Renal pelvis (tissue), 1 donor: ENCODE measurements at regions not wholly inside any gene's neighbourhood (a gene's known extent, or its start where the extent isn't known, plus 50 kb on each side); places are given as distances from the start of the nearest gene placed in this dataset.

Experiments used
- DNase-seq: peaks from one replicate; pipeline ENCODE4 v3.0.0-alpha.2; 2013

DNA sequence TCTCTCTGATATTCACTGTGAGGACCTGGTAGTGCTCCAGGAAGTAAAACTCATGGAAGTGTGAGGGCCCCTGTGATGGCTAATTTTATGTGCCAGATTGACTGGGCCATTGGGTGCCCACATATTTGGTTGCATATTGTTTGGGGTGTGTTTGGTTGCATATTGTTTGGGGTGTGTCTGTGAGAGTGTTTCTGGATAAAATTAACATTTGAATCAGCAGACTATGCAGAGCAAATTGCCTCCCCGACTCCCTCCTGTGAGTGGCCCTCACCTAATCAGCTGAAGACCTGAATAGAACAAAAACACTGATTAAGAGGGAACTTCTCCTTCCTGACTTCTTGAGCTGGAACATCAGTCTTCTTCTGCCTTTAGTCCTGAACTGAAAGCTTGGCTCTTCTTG lies 173.3 kb upstream of the LINC00305 start:
- DNase-seq, result no peak

DNA sequence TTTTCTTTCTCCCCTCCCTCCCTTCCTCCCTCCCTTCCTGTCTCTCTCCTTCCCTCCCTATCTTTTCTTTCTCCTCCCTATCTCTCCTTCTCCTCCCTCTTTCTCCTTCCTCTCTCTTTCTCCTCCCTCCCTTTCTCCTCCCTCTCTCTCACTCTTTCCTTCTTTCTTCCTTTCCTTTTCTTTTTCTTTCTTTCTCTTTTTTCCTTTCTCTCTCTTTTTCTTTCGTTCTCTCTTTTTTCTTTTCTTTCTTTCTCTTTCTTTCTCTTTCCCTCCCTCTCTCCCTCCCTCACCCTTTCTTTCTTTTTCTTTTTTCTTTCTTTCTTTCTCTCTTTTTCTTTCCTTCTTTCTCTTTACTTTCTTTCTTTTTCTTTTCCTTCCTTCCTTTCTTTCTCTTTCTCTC lies 169.7 kb upstream of the LINC00305 start:
- no peak for DNase-seq

DNA sequence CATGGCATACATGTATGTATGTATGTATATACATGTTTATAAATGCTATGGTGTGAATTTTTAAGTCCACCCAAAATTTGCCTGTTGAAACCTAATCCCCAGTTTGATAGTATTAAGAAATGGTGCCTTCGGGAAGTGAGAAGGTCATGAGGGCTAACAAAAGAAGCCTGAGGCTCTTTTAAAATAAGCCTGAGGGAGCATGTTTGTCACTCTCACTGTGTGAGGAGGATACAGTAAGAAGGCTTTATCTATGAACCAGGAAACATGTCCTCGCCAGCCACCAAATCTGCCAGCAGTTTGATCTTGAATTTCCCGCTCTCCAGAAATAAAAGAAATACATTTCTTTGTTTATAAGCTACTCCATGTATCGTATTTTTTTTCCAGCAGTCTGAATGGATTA lies 163.0 kb upstream of the LINC00305 start:
- no peak for DNase-seq

DNA sequence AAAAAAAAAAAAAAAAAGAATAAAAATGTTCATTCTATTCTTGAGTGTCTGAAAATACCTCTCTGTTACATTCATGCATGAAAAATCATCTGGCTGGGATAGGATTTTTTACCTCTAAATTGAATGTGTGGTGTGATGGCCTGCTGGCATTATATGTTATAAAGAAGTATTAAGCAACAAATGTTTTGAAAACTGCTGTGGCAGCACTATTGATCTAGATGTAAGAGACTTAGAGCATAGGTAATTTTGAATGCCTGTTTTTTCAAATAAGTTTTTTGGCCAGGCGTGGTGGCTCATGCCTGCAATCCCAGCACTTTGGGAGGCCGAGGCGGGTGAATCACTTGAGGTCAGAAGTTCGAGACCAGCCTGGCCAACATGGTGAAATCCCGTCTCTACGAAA lies 147.0 kb upstream of the LINC00305 start:
- DNase-seq, result no peak

DNA sequence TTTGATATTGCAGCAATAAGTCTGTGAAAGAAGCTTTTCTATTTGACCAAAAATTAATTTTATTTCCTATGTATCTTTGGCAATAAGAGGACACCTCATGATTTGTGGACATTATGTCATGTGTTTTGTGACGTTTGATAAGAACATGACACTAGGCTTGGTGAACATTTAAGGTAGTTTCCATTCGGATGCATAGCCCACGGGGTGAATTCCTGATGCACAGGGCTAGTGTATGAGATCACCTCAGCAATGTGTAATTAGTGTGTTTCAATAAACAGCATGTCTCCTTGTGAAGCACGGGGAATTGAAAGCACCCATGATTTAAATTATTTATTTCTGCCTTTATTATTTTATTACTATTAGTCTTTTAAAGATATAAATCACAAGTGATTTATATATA lies 146.1 kb upstream of the LINC00305 start:
- no peak for DNase-seq

DNA sequence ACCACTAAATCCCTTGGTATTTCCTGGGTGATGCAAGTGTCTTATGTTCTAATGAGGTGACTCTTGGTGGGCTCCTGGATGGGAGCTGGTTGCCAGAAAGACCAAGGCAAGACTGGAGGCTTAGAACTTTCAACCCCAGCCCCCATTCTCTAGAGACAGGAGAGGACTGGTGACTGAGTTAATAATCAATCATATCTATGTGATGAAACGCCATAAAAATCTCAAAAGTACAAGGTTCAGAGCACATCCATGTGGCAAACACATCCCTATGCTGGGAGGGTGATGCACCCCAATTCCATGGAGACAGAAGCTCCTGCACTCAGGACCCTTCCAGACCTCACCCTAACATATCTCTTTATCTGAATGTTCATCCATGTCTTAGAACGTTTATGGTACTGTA lies 139.5 kb upstream of the LINC00305 start:
- DNase-seq, result no peak

DNA sequence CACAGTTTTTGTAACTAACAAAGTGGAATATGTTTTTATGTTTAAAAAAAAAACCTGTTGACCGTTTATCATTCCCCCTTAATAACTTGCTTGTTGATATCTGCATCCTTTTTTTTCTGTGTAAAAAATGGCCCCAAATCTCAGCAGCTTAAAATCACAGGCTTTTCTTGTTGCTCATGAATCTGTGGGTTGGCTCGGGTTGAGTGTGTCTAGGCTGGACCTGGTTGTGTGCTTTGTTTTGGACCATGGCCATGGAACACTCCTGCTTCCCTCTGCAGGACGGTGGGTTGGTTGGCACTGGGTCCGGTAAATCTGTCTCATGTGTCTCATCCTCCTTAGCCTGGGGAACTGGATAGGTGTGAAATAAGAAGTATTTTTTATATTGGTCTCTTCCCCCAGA lies 139.0 kb upstream of the LINC00305 start:
- no peak for DNase-seq

DNA sequence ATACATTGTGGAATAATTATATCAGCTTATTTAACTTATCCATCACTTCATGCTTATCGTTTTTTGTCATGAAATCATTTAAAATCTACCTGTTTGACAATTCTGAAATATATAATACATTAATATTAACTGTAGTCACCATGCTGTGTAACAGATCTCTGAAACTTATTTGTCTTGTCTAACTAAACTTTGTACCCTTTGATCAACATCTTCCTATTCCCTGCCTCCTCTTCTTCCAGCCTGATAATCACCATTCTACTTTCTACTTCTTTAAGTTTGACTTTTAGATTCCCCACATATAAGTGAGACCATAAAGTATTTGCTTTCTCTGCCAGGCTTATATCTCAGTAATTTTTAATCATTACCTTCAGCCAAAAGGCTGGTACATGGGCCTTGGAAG lies 134.2 kb upstream of the LINC00305 start:
- no peak for DNase-seq

DNA sequence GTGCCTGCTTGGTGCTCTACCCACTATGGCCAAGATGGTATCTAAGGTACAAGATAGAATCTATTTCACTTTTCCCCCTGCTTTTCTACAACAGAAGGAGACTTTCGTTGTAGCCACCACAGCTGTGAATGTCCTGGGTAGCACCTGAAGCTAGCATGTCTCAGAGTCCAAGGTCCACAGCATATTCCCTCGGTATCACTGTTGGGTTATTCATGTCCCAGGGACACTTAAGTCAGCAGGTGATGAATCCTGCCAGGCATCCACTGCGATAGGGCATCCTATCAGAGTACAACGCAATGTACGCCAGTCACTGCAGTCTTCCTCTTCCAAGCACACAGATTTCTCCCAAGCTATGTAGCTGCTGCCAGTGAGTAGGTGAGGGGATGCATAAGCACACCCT lies 129.1 kb upstream of the LINC00305 start:
- DNase-seq, result no peak

DNA sequence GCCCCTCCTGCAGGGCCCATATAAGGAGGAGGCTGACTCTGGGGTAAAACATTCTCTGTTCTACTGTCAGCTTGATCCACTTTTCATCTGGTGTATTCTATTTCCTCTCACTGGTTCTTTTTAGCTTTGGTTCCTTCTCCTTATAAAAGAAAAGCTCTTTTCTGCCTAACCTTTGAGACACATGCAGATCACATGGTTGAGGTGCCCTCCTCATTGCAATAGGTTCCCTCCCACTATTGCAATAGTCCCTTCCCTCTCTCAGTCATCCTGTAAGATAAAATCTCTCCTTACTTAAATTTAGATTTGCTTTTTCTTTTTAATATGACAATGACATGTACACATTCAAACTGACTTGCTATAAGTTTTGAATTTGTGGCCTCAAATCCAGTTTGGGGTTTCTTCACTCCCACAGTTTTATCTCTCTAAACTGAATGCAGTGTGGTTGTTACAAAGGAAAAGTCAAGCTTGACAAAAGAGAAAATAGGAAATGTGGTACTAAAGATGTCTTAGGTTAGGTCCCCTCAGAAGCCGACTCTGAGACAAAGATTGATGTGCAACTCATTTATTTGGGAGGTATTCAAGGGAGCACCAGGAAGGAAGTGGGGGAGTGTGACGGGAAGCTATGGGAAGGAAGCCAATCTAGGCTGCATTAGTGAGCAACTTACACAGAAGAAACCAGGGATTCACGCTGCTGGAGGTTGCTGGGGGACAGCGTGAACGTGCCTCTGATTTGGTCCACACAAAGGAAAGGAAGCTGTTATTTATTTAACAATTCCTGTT lies 127.6 kb upstream of the LINC00305 start:
- peak; percentile 58 for DNase-seq

DNA sequence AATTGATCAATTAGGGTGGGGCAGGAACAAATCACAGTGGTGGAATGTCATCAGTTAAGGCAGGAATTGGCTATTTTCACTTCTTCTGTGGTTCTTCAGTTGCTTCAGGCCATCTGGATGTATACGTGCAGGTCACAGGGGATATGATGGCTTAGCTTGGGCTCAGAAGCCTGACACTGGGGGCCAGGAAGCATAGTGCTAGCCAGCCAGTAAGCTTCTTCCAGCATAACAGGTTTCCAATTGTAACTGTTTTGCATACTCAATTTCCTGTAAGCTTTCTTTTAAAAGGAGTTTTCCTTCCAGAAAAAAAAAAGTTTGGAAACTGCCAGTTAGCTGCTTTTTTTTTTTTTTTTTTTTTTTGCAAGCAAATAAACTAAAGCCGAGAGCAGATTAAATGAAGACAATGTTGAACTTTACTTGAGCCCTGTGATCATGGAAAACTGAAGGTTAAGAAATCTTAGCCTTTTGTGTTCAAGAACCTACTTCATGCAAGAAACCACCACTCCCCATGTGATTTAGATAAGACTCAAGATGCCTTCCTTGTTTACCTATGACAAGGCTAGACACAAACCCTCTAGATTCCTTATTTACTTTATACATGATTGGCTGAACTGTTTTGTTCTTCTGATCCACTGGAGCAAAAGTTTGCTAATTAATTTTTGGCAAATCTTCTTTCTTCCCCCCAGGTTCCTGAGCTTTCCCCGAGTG lies 126.9 kb upstream of the LINC00305 start:
- no peak for DNase-seq

DNA sequence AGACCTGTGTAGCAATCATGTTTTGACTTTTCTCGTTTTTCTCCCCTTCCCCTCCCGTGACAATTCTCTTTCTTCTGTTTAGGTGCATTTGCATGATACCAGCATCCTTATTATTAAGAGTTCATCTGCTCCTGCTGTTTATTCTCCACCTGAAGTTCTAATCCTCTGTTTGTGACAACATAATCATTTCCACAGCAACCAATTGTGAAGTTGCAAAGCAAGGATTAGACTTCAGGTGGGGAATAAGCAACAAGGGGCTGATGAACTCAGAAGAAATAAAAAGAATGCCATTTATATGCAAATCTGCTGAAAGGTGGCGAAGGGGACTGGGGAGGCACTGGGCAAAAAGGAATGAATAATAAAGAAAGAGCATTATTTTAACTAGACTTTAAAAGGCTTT lies 124.8 kb upstream of the LINC00305 start:
- no peak for DNase-seq

DNA sequence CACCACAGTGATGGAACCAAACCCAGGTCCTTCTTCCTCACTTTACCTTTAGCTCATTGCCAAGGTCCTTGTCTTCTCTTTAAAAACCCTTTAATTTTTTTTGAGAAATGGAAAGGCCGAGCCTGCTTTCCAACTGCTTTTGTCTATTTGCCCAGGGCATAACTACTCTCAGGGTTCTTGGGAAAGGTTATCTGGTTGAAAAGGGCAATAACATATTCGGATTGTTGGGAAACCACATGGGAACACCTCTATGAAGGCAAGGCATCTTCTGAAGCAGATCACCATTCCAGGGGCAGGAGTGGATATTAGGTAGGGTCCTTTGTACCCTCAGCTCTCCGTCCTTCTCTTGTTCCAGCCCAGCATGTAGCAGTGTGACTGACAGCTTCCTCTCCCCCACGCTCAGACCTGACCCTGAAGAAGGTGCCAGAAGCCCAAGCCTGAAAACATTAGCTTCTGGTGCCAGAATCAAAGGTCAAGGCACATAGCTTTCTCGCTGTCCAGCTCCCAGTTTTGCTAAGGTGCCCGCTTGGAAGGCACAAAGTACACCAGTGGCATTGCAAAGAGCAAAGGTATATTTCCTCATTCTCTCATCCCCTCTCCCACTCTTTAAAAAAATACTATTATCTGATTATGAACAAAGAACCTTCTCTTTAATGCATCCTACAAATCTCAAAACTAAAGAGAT lies 123.2 kb upstream of the LINC00305 start:
- DNase-seq, result no peak

DNA sequence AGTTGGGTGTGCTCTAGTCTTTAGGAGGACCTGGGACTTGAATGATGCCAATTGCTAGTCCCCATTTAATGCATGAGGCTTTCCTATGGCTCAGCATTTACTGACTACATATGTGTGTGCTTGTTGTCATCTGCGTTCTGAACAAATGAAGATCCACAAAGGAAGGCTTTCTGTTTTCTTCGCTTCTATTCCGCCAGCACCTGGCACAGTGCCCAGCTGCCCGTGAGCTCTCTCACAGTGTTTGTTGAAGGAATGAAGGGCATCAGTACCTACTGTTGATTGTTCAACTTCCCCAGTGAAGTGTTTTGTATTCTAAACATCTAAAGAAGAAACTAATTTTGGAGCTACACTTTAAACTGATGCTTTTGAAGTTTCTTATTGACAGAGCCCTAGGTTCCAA lies 122.4 kb upstream of the LINC00305 start:
- no peak for DNase-seq

DNA sequence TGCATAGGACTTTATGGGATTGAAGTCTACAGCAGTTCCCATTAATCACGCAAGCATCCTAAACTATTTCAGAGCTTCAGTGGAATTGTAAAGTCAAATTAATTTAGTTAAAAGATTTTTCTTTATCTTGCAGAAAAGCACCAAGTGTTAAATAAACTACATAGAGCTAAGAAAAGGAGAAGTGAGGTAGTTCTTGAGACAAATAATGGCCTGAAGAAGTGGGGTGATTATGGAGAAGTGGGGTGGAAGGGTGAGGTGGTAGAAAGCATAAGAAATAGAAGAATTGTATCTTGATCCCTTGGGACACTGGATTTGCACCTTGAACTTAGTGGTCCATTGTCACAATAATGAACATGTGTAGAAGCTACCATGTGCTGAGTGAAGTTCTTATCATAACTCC lies 121.7 kb upstream of the LINC00305 start:
- no peak for DNase-seq

DNA sequence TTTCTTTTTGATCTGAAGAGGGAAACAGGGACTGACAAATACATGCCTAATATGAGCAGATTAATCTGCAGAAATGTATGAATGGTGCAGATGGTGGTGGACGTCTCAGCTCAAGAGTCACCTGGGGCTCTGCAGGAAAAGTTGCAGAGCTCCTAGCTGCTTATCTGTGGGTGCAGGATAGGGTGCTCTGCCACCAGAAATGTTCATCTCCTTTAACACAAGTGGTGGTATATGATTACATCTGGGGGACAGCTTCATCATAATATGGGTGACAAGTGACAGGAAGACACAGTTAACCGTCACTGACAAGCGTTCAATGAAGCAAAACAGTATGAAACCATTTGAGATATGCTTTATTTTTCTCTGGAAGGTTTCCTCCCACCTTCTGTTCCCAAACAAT lies 121.2 kb upstream of the LINC00305 start:
- no peak for DNase-seq

DNA sequence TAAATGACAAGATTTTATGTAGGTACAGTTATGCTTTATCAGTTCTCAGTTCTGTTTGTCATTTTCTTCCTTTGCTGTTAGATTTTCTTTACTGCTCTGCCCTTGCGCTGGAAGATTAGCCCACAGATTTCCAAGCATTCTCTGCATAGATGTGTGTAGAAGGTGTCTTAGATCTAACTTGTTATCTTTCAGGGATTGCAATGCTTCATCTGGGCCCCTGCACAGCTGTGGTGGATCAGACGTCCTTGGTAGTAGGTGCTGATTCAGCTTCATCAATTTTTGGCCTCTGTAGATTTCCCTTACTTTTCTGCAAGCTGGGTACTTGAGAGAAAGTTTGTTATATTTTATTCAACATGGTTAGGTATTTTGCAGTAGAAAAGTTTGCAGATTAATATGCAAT lies 115.3 kb upstream of the LINC00305 start:
- no peak for DNase-seq

DNA sequence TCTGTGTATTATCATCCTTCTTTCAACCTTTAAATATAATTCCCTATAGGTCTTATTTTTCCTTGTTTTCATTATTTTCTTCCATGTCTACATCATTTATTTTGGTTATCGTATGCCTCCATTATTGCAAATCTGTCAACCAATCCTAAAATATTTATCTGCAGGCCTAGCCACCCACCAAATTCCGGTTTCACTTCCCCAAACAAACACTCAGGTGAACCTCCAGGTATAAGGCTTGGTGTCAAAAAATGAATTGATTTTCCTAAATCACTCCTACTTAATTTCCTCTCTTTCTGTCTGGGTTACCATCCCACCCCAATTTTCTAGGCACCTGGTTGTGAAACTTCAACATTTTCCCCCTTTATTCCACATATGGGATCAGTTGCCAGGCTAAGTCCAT lies 111.9 kb upstream of the LINC00305 start:
- no peak for DNase-seq

DNA sequence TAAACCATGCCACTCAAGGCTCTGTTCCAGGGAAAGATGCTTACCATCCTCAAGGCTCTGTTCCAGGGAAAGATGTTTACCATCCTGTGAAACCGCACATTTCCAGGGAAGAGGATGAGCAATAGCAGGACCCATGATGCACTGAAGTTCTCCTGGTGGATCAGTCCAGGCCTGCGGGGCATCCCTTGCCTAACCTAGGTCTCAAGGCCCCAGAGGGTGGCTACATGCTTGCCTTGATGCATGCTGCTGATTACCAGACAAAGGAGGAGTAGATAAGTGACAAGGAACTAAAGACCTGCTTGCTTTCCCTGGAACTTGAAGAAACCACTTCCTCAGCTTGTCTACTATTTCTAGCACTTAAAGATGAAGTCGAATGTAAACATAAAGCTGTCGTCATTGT lies 111.0 kb upstream of the LINC00305 start:
- DNase-seq, result no peak

DNA sequence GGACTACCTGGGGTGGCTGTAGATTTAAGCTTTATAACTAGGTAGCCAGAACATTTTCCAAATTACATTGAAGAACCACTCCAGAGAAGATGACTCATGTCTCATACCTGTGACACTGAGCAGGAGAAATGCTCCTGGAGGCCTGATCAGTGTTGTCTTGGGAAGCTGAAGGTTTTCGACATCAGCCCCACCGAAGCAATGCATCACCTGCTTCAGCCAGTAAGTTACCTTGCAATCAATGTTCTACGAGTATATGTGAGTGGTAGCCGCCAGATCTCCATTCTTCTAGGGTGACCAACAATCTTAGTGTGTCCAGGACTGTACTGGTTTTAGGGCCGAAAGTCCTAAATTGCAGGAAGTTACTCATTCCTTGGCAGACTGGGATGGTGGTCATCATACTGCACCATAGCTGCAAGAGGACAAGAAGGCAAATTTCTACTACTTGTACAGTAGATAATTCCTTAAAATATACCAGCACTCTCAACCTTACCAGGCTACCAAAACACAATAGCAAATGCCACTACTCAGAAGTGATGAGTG lies 109.3 kb upstream of the LINC00305 start:
- no peak for DNase-seq

DNA sequence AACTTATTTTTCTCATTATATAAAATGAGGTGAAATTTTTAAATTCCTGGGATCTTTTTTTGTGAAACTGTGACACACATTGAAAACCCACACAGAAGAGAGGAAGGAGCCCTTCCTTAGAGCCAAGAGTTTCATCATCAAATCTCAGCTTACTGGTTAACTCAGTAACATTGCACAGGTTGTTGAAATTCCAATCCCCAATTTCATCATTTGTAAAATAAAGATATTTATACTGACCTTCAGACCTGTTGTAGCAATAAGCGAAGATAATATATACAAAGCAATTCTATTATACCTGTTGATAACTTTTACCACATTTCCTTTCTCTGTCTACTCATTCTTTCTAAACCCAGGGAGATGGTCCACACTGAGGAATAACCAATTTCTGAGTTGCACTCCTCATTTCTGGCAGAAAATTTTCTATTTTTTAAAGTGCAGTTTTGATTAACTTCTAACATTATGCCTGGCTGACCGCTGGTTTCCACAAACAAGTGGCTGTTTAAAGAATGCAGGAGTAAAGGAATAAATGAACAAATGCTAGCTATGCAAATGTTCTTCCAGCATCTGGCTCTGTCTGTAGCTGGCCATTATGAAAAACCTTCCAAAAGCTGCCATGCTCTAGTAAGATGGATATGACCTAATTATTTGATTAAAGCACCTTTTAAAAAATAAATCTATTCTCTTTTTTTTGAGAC lies 105.7 kb upstream of the LINC00305 start:
- DNase-seq, result no peak

DNA sequence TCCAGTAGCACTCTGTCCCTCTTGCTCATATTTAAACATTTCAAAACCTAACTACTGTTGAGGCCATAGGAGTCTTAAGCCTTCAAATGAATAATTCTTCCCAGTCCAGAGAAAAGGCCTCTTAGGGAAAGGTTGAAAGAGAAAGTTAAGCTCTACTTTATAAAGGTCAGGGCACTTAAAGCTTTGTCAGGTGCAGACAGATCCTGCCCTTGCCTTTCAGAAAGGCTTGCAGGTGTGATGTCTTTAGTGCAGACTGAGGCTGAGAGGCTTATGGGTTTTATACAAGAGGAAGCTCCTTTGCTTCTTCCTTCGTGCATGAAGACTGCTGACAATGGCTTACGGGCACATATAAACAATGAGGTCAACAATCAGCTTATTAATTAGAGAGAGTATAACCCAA lies 105.0 kb upstream of the LINC00305 start:
- no peak for DNase-seq
